HG02588 (cell line): ENCODE measurements at regions not wholly inside any gene's neighbourhood (a gene's known extent, or its start where the extent isn't known, plus 50 kb on each side); places are given as distances from the start of the nearest gene placed in this dataset.

Source experiments
- ATAC-seq: cut with Tn5 transposase; IDR thresholded peaks from one replicate; pipeline ENCODE4 v1.9.1; 2021; ENCODE audit warnings: mild to moderate bottlenecking, moderate library complexity; ENCODE audit not compliant: unreplicated experiment

GRCh38 chr3:117893638-117894037, 1141.0 kb downstream of the IGSF11 start:
- ATAC-seq: no peak

GRCh38 chr3:117898722-117899522, 1135.7 kb downstream of the IGSF11 start:
- no peak for ATAC-seq

GRCh38 chr3:117903226-117903625, 1131.4 kb downstream of the IGSF11 start:
- ATAC-seq: no peak

- ATAC-seq: no peak
Measured at GRCh38 chr3:117910820-117911521, 1123.7 kb downstream of the IGSF11 start.

GRCh38 chr3:117912352-117912751, 1122.3 kb downstream of the IGSF11 start:
- ATAC-seq: no peak

GRCh38 chr3:117914540-117915100, 1120.0 kb downstream of the IGSF11 start:
- no peak for ATAC-seq

- no peak for ATAC-seq
Measured at GRCh38 chr3:117916839-117917238, 1117.8 kb downstream of the IGSF11 start.

GRCh38 chr3:117919621-117920020, 1115.0 kb downstream of the IGSF11 start:
- no peak for ATAC-seq

GRCh38 chr3:117920253-117920898, 1114.3 kb downstream of the IGSF11 start:
- ATAC-seq: no peak

GRCh38 chr3:117921411-117921810, 1113.2 kb downstream of the IGSF11 start:
- no peak for ATAC-seq

- no peak for ATAC-seq
Measured at GRCh38 chr3:117922039-117922438, 1112.6 kb downstream of the IGSF11 start.

- ATAC-seq: no peak
Measured at GRCh38 chr3:117926819-117927218, 1107.8 kb downstream of the IGSF11 start.

GRCh38 chr3:117927825-117928224, 1106.8 kb downstream of the IGSF11 start:
- ATAC-seq: no peak

GRCh38 chr3:117928836-117929235, 1105.8 kb downstream of the IGSF11 start:
- no peak for ATAC-seq

GRCh38 chr3:117932441-117932840, 1102.2 kb downstream of the IGSF11 start:
- no peak for ATAC-seq

- ATAC-seq: no peak
Measured at GRCh38 chr3:117936159-117936558, 1098.5 kb downstream of the IGSF11 start.

GRCh38 chr3:117938974-117939373, 1095.7 kb downstream of the IGSF11 start:
- no peak for ATAC-seq

- ATAC-seq: no peak
Measured at GRCh38 chr3:117939425-117940027, 1095.1 kb downstream of the IGSF11 start.

- ATAC-seq: no peak
Measured at GRCh38 chr3:117941015-117941414, 1093.6 kb downstream of the IGSF11 start.

- ATAC-seq: no peak
Measured at GRCh38 chr3:117941756-117942155, 1092.9 kb downstream of the IGSF11 start.

GRCh38 chr3:117954131-117954530, 1080.5 kb downstream of the IGSF11 start:
- ATAC-seq: no peak
